ENCODE measurements at regions not wholly inside any gene's neighbourhood (a gene's known extent, or its start where the extent isn't known, plus 50 kb on each side); places are given as distances from the start of the nearest gene placed in this dataset.

DNA sequence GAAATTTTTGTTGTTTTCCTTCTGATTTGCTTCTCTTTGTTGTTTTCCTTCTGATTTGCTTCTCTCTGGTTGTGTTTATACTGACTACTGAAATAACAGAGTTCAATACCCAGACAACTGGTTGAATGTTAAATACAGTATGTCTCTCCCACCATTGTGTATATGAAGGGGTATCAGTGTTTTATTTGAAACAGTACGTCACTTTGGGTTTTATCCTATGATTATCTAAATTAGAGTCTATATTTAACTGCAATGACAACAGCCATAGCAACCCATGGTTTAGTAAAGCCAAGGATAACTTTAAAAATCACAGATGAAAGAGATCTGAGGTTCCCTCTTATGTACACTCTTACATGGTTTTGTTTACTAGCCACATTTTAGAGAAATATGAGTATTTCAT lies 141.3 kb downstream of the GNAT3 start:
- no peak for DNase-seq (ENCODE audit: low spot score)
- TF ChIP-seq EZH2 (IDR thresholded peaks at IDR 0.05; ENCODE audit: borderline replicate concordance, low read depth, low read length, poor library complexity, severe bottlenecking), result no peak
- TF ChIP-seq, protein P1, sequence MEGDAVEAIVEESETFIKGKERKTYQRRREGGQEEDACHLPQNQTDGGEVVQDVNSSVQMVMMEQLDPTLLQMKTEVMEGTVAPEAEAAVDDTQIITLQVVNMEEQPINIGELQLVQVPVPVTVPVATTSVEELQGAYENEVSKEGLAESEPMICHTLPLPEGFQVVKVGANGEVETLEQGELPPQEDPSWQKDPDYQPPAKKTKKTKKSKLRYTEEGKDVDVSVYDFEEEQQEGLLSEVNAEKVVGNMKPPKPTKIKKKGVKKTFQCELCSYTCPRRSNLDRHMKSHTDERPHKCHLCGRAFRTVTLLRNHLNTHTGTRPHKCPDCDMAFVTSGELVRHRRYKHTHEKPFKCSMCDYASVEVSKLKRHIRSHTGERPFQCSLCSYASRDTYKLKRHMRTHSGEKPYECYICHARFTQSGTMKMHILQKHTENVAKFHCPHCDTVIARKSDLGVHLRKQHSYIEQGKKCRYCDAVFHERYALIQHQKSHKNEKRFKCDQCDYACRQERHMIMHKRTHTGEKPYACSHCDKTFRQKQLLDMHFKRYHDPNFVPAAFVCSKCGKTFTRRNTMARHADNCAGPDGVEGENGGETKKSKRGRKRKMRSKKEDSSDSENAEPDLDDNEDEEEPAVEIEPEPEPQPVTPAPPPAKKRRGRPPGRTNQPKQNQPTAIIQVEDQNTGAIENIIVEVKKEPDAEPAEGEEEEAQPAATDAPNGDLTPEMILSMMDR (conservative IDR thresholded peaks at IDR 0.05; ENCODE audit: low read depth, low read length), result no peak
- intact Hi-C loops (cut with micrococcal nuclease; ENCODE audit: unreplicated experiment), result no loop called here
- ChIA-PET POLR2A (ENCODE audit: low non-redundant PET) (no interaction called here), CTCF (no interaction called here)
- Histone ChIP-seq H3K4me3 (ENCODE audit: low read depth, low read length, poor library complexity, severe bottlenecking) (no peak overlapping the region), H3K9me3 (ENCODE audit: low read depth, low read length, poor library complexity, severe bottlenecking) (no peaks in the 10 kb centered on the region), H3K27ac (ENCODE audit: low read depth, low read length, poor library complexity, severe bottlenecking) (no peak overlapping the region), H3K4me1 (ENCODE audit: insufficient read depth, low read length, poor library complexity, severe bottlenecking) (no peaks in the 10 kb centered on the region), H3K27me3 (replicated peaks; ENCODE audit: insufficient read depth, low read depth, low read length, poor library complexity) (no peaks in the 10 kb centered on the region), H3K36me3 (ENCODE audit: insufficient read depth, low read length, poor library complexity, severe bottlenecking) (no peaks in the 10 kb centered on the region)
- no TSS peak for BruUV-seq (replicated peaks)

DNA sequence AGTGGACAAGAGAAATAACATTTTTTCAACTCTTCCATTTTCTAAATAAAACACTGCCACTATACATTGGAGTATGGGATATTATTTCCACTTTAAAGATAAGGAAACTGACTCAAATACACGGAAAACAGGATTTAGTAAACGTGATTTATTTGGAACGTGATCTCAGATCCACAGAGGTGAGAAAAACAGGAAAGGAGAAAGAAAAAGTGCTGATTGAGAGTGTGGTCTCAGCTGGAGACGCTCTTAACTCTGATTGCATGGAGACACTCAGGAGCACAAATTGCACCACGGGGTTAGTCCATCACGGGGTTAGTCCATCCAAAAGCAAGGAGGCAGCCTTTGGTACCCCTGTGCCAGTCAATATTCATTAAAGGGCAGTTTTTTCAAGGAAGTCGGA lies 142.5 kb downstream of the GNAT3 start:
- BruUV-seq (replicated peaks), result no TSS peak
- no peak for TF ChIP-seq EZH2 (IDR thresholded peaks at IDR 0.05; ENCODE audit: borderline replicate concordance, low read depth, low read length, poor library complexity, severe bottlenecking)
- TF ChIP-seq, protein P1 (conservative IDR thresholded peaks at IDR 0.05; ENCODE audit: low read depth, low read length), result no peak
- DNase-seq (ENCODE audit: low spot score), result no peak
- H3K9me3 ChIP-seq (ENCODE audit: low read depth, low read length, poor library complexity, severe bottlenecking), result peaks cover 6% of the 10 kb centered on the region
- no peaks in the 10 kb centered on the region for H3K36me3 ChIP-seq (ENCODE audit: insufficient read depth, low read length, poor library complexity, severe bottlenecking)
- H3K27ac ChIP-seq (ENCODE audit: low read depth, low read length, poor library complexity, severe bottlenecking), result no peak overlapping the region
- H3K4me3 ChIP-seq (ENCODE audit: low read depth, low read length, poor library complexity, severe bottlenecking), result no peak overlapping the region
- POLR2A ChIA-PET (ENCODE audit: low non-redundant PET), result no interaction called here
- intact Hi-C loops (cut with micrococcal nuclease; ENCODE audit: unreplicated experiment), result no loop called here
- no peaks in the 10 kb centered on the region for H3K4me1 ChIP-seq (ENCODE audit: insufficient read depth, low read length, poor library complexity, severe bottlenecking)
- CTCF ChIA-PET, result no interaction called here
- H3K27me3 ChIP-seq (replicated peaks; ENCODE audit: insufficient read depth, low read depth, low read length, poor library complexity), result no peaks in the 10 kb centered on the region

DNA sequence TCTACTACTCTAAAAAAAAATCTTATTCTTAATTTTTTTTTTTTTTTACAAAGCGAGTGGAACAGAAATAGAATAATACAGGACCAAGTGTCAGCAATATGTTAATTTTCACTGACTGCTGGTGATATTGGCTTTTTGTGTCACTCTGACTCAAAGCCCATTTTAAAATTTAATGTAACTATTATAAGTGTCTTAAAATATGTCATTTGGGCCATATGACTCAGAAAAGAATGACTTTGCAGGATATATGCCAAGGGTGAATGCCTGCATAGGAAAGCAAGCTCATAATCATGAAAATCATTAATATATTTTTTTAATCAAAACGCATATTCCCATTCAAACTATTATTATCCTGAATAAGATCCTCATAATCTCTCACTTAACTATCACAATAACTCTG lies 149.2 kb downstream of the GNAT3 start:
- no TSS peak for BruUV-seq (replicated peaks)
- H3K27ac ChIP-seq (ENCODE audit: low read depth, low read length, poor library complexity, severe bottlenecking), result no peak overlapping the region
- CTCF ChIA-PET, result no interaction called here
- intact Hi-C loops (cut with micrococcal nuclease; ENCODE audit: unreplicated experiment), result no loop called here
- DNase-seq (ENCODE audit: low spot score), result no peak
- no peaks in the 10 kb centered on the region for H3K36me3 ChIP-seq (ENCODE audit: insufficient read depth, low read length, poor library complexity, severe bottlenecking)
- H3K9me3 ChIP-seq (ENCODE audit: low read depth, low read length, poor library complexity, severe bottlenecking), result peaks cover 6% of the 10 kb centered on the region
- no peaks in the 10 kb centered on the region for H3K27me3 ChIP-seq (replicated peaks; ENCODE audit: insufficient read depth, low read depth, low read length, poor library complexity)
- no peak overlapping the region for H3K4me3 ChIP-seq (ENCODE audit: low read depth, low read length, poor library complexity, severe bottlenecking)
- peaks cover under 1% of the 10 kb centered on the region for H3K4me1 ChIP-seq (ENCODE audit: insufficient read depth, low read length, poor library complexity, severe bottlenecking)
- POLR2A ChIA-PET (ENCODE audit: low non-redundant PET), result no interaction called here
- no peak for TF ChIP-seq EZH2 (IDR thresholded peaks at IDR 0.05; ENCODE audit: borderline replicate concordance, low read depth, low read length, poor library complexity, severe bottlenecking)
- TF ChIP-seq, protein P1 (conservative IDR thresholded peaks at IDR 0.05; ENCODE audit: low read depth, low read length), result no peak

Data from A673 (cell line).